ENCODE measurements at regions not wholly inside any gene's neighbourhood (a gene's known extent, or its start where the extent isn't known, plus 50 kb on each side); places are given as distances from the start of the nearest gene placed in this dataset.
"Not testable (repeated sequence)": the region's sequence is repeated elsewhere in the genome, so short reads cannot be mapped to it uniquely, and the experiment has no call there.

GRCh38 chr1:120465900-120466299 lies 51.1 kb downstream of the NBPF8 start:
- DNase-seq, result not testable (repeated sequence)

GRCh38 chr1:120477663-120478062 lies 62.8 kb downstream of the NBPF8 start:
- not testable (repeated sequence) for DNase-seq

- DNase-seq, result not testable (repeated sequence)
These were observed 63.6 kb downstream of the NBPF8 start for GRCh38 chr1:120478400-120478799.

- not testable (repeated sequence) for DNase-seq
These were observed 72.7 kb downstream of the NBPF8 start for GRCh38 chr1:120487542-120487941.

- not testable (repeated sequence) for DNase-seq
These were observed 74.4 kb downstream of the NBPF8 start for GRCh38 chr1:120489217-120489616.

GRCh38 chr1:120497145-120497544 lies 82.3 kb downstream of the NBPF8 start:
- DNase-seq, result not testable (repeated sequence)

GRCh38 chr1:120503284-120503683 lies 88.4 kb downstream of the NBPF8 start:
- not testable (repeated sequence) for DNase-seq

- not testable (repeated sequence) for DNase-seq
These were observed 91.5 kb downstream of the NBPF8 start for GRCh38 chr1:120506352-120506751.

- DNase-seq, result not testable (repeated sequence)
These were observed 93.5 kb downstream of the NBPF8 start for GRCh38 chr1:120508351-120508750.

GRCh38 chr1:120509258-120509657 lies 94.4 kb downstream of the NBPF8 start:
- not testable (repeated sequence) for DNase-seq

GRCh38 chr1:120513099-120513498 lies 98.3 kb downstream of the NBPF8 start:
- not testable (repeated sequence) for DNase-seq

GRCh38 chr1:120513531-120513930 lies 98.7 kb downstream of the NBPF8 start:
- not testable (repeated sequence) for DNase-seq

GRCh38 chr1:120519196-120519595 lies 104.4 kb downstream of the NBPF8 start:
- DNase-seq, result not testable (repeated sequence)

GRCh38 chr1:120524416-120524815 lies 109.6 kb downstream of the NBPF8 start:
- DNase-seq, result not testable (repeated sequence)

- DNase-seq, result not testable (repeated sequence)
These were observed 110.6 kb downstream of the NBPF8 start for GRCh38 chr1:120525386-120525785.

GRCh38 chr1:120529475-120530089 lies 114.7 kb downstream of the NBPF8 start:
- DNase-seq, result not testable (repeated sequence)

GRCh38 chr1:120531455-120531854 lies 116.6 kb downstream of the NBPF8 start:
- DNase-seq, result not testable (repeated sequence)

- not testable (repeated sequence) for DNase-seq
These were observed 119.7 kb downstream of the NBPF8 start for GRCh38 chr1:120534361-120535047.

GRCh38 chr1:120535052-120535451 lies 120.2 kb downstream of the NBPF8 start:
- DNase-seq, result not testable (repeated sequence)

GRCh38 chr1:120541394-120541793 lies 126.6 kb downstream of the NBPF8 start:
- DNase-seq, result not testable (repeated sequence)

- DNase-seq, result not testable (repeated sequence)
These were observed 127.5 kb downstream of the NBPF8 start for GRCh38 chr1:120542365-120542764.

GRCh38 chr1:120542940-120543339 lies 128.1 kb downstream of the NBPF8 start:
- not testable (repeated sequence) for DNase-seq

GRCh38 chr1:120544434-120544833 lies 129.6 kb downstream of the NBPF8 start:
- not testable (repeated sequence) for DNase-seq

- DNase-seq, result not testable (repeated sequence)
These were observed 135.5 kb downstream of the NBPF8 start for GRCh38 chr1:120550335-120550734.
